IPS-11a (cell line): ENCODE measurements at regions not wholly inside any gene's neighbourhood (a gene's known extent, or its start where the extent isn't known, plus 50 kb on each side); places are given as distances from the start of the nearest gene placed in this dataset.

Source experiments
- H3K4me3 ChIP-seq: one replicate; pipeline ENCODE4 v1.5.1; 2013; ENCODE audit warnings: low read depth, low read length, control low read depth

GRCh38 chr6:156419594-156419993 is 357.6 kb upstream of the ARID1B start:
- H3K4me3 ChIP-seq: no peak overlapping the region

GRCh38 chr6:156418253-156418652 is 358.9 kb upstream of the ARID1B start:
- no peak overlapping the region for H3K4me3 ChIP-seq

GRCh38 chr6:156416391-156416790 is 360.8 kb upstream of the ARID1B start:
- no peak overlapping the region for H3K4me3 ChIP-seq

- no peak overlapping the region for H3K4me3 ChIP-seq
These were observed 364.0 kb upstream of the ARID1B start for GRCh38 chr6:156413154-156413553.

GRCh38 chr6:156410649-156411048 is 366.5 kb upstream of the ARID1B start:
- H3K4me3 ChIP-seq: no peak overlapping the region

GRCh38 chr6:156408655-156409054 is 368.5 kb upstream of the ARID1B start:
- no peak overlapping the region for H3K4me3 ChIP-seq

GRCh38 chr6:156407334-156407733 is 369.8 kb upstream of the ARID1B start:
- H3K4me3 ChIP-seq: no peak overlapping the region

- H3K4me3 ChIP-seq: no peak overlapping the region
These were observed 370.5 kb upstream of the ARID1B start for GRCh38 chr6:156406688-156407087.

GRCh38 chr6:156406099-156406498 is 371.1 kb upstream of the ARID1B start:
- H3K4me3 ChIP-seq: no peak overlapping the region

- H3K4me3 ChIP-seq: no peak overlapping the region
These were observed 374.6 kb upstream of the ARID1B start for GRCh38 chr6:156402628-156403027.

- no peak overlapping the region for H3K4me3 ChIP-seq
These were observed 375.0 kb upstream of the ARID1B start for GRCh38 chr6:156402227-156402626.

GRCh38 chr6:156400487-156400886 is 376.7 kb upstream of the ARID1B start:
- no peak overlapping the region for H3K4me3 ChIP-seq

GRCh38 chr6:156398966-156399365 is 378.2 kb upstream of the ARID1B start:
- H3K4me3 ChIP-seq: no peak overlapping the region

- no peak overlapping the region for H3K4me3 ChIP-seq
These were observed 378.8 kb upstream of the ARID1B start for GRCh38 chr6:156398371-156398770.

- no peak overlapping the region for H3K4me3 ChIP-seq
These were observed 380.3 kb upstream of the ARID1B start for GRCh38 chr6:156396791-156397418.

- H3K4me3 ChIP-seq: no peak overlapping the region
These were observed 381.0 kb upstream of the ARID1B start for GRCh38 chr6:156396068-156396771.

- no peak overlapping the region for H3K4me3 ChIP-seq
These were observed 381.9 kb upstream of the ARID1B start for GRCh38 chr6:156395276-156395675.

GRCh38 chr6:156392648-156393047 is 384.5 kb upstream of the ARID1B start:
- H3K4me3 ChIP-seq: no peak overlapping the region

GRCh38 chr6:156391977-156392376 is 385.2 kb upstream of the ARID1B start:
- no peak overlapping the region for H3K4me3 ChIP-seq

- H3K4me3 ChIP-seq: no peak overlapping the region
These were observed 386.0 kb upstream of the ARID1B start for GRCh38 chr6:156391061-156391672.

- H3K4me3 ChIP-seq: no peak overlapping the region
These were observed 386.6 kb upstream of the ARID1B start for GRCh38 chr6:156390621-156391020.

GRCh38 chr6:156389296-156389695 is 387.9 kb upstream of the ARID1B start:
- H3K4me3 ChIP-seq: no peak overlapping the region
